HL-60/S4 treated with retinoic acid at 250 ng/mL for 4 days and 3 days (cell line): ENCODE measurements at regions not wholly inside any gene's neighbourhood (a gene's known extent, or its start where the extent isn't known, plus 50 kb on each side); places are given as distances from the start of the nearest gene placed in this dataset.

Source experiments
- in situ Hi-C: fragments of 300-500 bp; cut with MboI; formaldehyde crosslinking; loops from 2 replicates; pipeline ENCODE4 v1.7.0; 2022; ENCODE audit warnings: low sequenced_read_pairs

DNA sequence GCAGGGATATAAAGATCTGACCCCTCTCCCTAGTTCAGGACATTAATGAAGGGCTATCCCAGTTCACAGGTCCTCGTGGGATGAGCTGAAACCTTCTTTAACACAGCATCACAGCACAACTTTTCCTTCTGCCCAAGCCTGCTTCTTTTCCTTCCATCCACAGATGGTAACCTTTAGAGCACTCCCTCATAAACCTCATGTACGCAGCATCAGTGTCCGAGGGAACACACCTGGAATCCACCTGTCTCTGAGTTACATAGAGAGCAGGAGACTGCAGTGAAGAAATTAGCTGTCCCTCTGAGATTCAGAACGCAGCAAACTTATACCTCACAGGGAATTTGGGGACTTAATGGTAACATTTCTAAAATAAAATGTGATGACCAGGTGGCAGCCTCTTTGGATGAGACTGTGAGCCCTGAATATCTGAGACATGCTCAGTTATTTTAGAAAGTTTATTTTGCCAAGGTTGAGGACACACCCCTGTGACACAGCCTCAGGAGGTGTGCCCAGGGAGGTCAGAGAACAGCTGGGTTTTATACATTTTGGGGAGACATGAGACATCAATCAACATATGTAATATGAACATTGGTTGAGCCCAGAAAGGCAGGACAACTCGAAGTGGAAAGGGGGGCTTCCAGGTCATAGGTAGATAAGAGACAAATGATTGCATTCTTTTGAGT, 73.8 kb upstream of the PACRGL start:
- in situ Hi-C loops = no loop called here

DNA sequence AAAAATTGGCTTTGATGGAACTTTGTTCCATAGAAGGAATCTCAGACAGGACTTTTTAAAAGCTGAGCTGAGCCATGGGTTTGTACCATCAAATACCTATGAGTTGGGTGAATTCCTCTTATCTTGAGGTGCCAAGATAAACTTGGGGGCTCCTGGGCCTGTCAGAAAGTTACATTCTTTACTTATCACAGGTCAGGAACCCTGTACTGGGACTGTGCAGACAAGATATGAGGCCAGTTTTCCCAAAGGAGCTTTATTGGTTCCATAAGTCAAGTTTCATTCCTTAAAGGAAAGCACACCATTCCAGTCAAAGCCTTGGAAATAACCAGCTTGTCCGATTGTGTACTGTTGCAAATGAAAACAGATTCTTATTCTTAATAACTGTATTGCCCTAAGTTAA, 72.4 kb upstream of the PACRGL start:
- in situ Hi-C loops = no loop called here

- in situ Hi-C loops = no loop called here
Observed at GRCh38 chr4:20629186-20630106, 70.8 kb upstream of the PACRGL start.

GRCh38 chr4:20638825-20639224, 61.4 kb upstream of the PACRGL start:
- in situ Hi-C loops = no loop called here

DNA sequence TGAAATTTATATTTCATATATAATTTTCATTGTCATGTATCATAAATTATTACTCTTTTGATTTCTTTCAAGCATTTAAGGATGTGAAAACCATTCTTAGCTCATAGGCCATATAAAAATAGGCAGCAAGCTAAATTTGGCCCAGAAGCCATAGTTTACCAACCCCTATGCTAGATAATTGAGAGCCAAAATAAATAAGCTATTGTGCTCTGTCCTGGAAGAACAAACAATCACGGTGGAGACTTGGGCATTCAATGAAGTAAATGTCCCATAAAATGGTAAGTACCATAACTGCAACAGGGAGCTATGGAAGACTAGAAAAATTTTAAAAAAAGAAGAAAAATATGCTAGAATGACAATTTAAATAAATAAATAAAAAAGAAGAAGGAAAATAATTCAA, 60.9 kb upstream of the PACRGL start:
- in situ Hi-C loops = no loop called here

GRCh38 chr4:20640989-20641388, 59.3 kb upstream of the PACRGL start:
- in situ Hi-C loops = no loop called here

- in situ Hi-C loops = no loop called here
Observed at GRCh38 chr4:20641976-20642375, 58.3 kb upstream of the PACRGL start.

GRCh38 chr4:20643631-20644030, 56.6 kb upstream of the PACRGL start:
- in situ Hi-C loops = no loop called here

DNA sequence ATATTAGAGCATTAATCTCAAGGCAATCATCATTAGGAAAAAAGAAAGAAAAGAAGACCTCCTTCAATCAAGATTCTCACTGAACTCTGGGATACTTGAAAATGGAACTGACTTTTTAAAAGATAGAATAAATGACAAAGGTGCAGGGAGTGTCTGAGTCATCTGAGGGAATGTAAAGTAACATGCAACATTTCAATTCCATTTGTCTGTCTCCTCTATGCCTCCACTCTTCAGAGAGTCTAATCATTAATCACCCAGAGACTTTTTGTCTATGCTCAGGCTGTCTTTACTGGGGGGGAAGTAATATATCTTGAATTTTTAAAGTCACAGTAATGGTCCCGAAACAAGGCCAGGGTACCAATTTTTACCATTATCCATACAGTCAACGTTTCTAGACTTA, 55.0 kb upstream of the PACRGL start:
- in situ Hi-C loops = no loop called here

DNA sequence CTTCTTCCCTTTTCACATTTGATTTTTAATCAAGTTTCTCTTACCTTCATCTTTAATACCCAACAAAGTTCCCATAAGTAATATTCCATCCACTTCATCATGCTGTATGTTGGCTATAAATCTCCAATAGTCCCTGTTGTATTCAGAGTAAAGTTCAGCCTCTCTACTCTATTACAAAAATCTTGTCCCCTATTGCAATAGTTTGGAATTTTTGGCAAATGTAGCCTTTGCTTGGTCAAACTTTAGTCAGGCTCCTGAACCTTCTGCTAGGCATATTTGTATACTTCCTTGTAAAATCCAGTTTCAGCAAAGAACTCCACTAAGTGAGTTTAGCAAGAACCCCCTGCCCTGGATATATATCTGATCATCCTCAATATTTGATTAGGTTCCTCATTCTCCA, 54.0 kb upstream of the PACRGL start:
- in situ Hi-C loops = no loop called here
